ENCODE measurements at regions not wholly inside any gene's neighbourhood (a gene's known extent, or its start where the extent isn't known, plus 50 kb on each side); places are given as distances from the start of the nearest gene placed in this dataset.
"Not testable (repeated sequence)": the region's sequence is repeated elsewhere in the genome, so short reads cannot be mapped to it uniquely, and the experiment has no call there.

GRCh38 chr12:131457331-131458047 lies 253.4 kb upstream of the SFSWAP start:
- DNase-seq (ENCODE audit: low read depth) = no peak

GRCh38 chr12:131458048-131458374 lies 252.9 kb upstream of the SFSWAP start:
- DNase-seq (ENCODE audit: low read depth) = no peak

GRCh38 chr12:131458931-131459772 lies 251.7 kb upstream of the SFSWAP start:
- no peak for DNase-seq (ENCODE audit: low read depth)

GRCh38 chr12:131459773-131460365 lies 251.0 kb upstream of the SFSWAP start:
- DNase-seq (ENCODE audit: low read depth) = no peak

GRCh38 chr12:131460520-131460919 lies 250.4 kb upstream of the SFSWAP start:
- no peak for DNase-seq (ENCODE audit: low read depth)

- no peak for DNase-seq (ENCODE audit: low read depth)
These were observed 249.8 kb upstream of the SFSWAP start for GRCh38 chr12:131461096-131461495.

- no peak for DNase-seq (ENCODE audit: low read depth)
These were observed 247.7 kb upstream of the SFSWAP start for GRCh38 chr12:131463174-131463573.

- DNase-seq (ENCODE audit: low read depth) = no peak
These were observed 246.8 kb upstream of the SFSWAP start for GRCh38 chr12:131464081-131464480.

- DNase-seq (ENCODE audit: low read depth) = no peak
These were observed 244.6 kb upstream of the SFSWAP start for GRCh38 chr12:131466306-131466705.

- no peak for DNase-seq (ENCODE audit: low read depth)
These were observed 244.0 kb upstream of the SFSWAP start for GRCh38 chr12:131466932-131467331.

GRCh38 chr12:131468206-131468605 lies 242.7 kb upstream of the SFSWAP start:
- DNase-seq (ENCODE audit: low read depth) = no peak

- DNase-seq (ENCODE audit: low read depth) = not testable (repeated sequence)
These were observed 240.9 kb upstream of the SFSWAP start for GRCh38 chr12:131469945-131470344.

- DNase-seq (ENCODE audit: low read depth) = no peak
These were observed 239.5 kb upstream of the SFSWAP start for GRCh38 chr12:131471271-131471905.

GRCh38 chr12:131471946-131472732 lies 238.8 kb upstream of the SFSWAP start:
- DNase-seq (ENCODE audit: low read depth) = no peak

- DNase-seq (ENCODE audit: low read depth) = no peak
These were observed 237.6 kb upstream of the SFSWAP start for GRCh38 chr12:131473261-131473660.

- DNase-seq (ENCODE audit: low read depth) = no peak
These were observed 236.9 kb upstream of the SFSWAP start for GRCh38 chr12:131473741-131474709.

- DNase-seq (ENCODE audit: low read depth) = not testable (repeated sequence)
These were observed 235.9 kb upstream of the SFSWAP start for GRCh38 chr12:131475012-131475411.

- no peak for DNase-seq (ENCODE audit: low read depth)
These were observed 233.3 kb upstream of the SFSWAP start for GRCh38 chr12:131477613-131478012.

GRCh38 chr12:131478468-131478867 lies 232.4 kb upstream of the SFSWAP start:
- no peak for DNase-seq (ENCODE audit: low read depth)

- no peak for DNase-seq (ENCODE audit: low read depth)
These were observed 228.7 kb upstream of the SFSWAP start for GRCh38 chr12:131482199-131482598.

- DNase-seq (ENCODE audit: low read depth) = no peak
These were observed 228.2 kb upstream of the SFSWAP start for GRCh38 chr12:131482686-131483085.
